ENCODE measurements at regions not wholly inside any gene's neighbourhood (a gene's known extent, or its start where the extent isn't known, plus 50 kb on each side); places are given as distances from the start of the nearest gene placed in this dataset.

GRCh38 chr3:69462826-69463100 is 76.9 kb upstream of the FRMD4B start:
- no peak for ATAC-seq
- Mint-ChIP-seq H3K27ac (no peak overlapping the region), H3K4me1 (no peaks in the 10 kb centered on the region), H3K9me3 (peaks cover 3% of the 10 kb centered on the region), H3K4me3 (no peak overlapping the region), H3K27me3 (no peaks in the 10 kb centered on the region), H3K36me3 (no peaks in the 10 kb centered on the region)

DNA sequence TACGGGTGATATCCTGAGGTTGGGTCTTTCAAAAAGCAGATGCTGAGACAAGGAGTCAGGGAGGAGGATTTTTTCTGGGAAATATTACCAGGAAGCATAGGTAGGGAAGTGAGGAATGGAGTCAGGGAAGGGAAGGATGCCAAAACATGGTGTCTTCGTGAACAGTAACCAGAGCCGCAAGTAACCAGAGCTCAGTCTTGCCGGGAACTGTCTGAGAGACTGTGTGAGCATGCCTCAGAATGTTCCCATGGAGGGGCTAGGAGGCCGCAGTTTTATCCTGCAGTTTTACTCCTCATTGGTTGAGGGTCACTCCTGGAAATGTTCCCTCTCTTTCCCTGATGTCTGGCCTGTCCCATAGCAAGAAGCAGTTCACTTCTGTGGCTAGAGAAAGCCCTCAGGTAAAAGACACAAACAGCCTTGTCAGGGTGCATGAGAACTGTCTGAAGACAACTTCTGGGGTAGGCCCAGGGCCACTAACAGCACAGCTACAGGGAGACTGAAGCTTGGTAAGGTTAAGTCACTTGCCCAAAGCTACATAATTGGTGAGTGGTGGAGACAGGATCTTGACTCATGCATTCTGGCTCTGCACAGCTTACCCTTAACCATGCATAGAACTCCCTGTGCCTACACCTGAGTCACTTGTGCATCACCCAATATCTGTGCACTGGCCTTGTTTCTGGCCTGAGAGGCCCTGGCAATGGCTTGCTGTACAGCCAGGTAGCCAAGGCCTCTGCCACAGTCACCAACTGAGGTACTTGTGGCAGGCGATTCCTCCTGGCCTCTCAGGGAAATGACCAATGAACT is 76.3 kb upstream of the FRMD4B start:
- H3K4me3 Mint-ChIP-seq = no peak overlapping the region
- H3K27ac Mint-ChIP-seq = no peak overlapping the region
- H3K4me1 Mint-ChIP-seq = no peaks in the 10 kb centered on the region
- no peaks in the 10 kb centered on the region for H3K36me3 Mint-ChIP-seq
- H3K27me3 Mint-ChIP-seq = no peaks in the 10 kb centered on the region
- H3K9me3 Mint-ChIP-seq = peaks cover 3% of the 10 kb centered on the region
- no peak for ATAC-seq

DNA sequence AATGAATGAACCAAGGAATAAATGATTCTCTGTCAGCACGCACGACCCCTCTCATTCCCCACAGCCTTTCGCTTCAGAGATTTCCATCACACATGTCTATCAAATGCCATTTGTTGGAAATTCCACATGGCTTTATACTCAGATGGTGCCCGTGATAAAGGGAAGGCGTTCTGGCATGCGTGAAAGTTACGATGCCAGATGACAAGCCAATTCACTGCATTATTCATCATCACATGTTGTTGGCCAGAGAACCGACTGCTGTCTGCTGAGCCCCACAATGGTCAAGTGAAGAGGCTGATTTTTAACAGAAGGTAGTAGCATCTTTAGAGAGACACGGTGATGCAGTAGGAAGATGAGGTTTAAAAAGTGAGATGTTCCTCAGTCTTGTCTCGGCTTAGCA is 74.1 kb upstream of the FRMD4B start:
- Mint-ChIP-seq H3K27me3 (no peaks in the 10 kb centered on the region), H3K4me1 (no peaks in the 10 kb centered on the region), H3K4me3 (no peak overlapping the region), H3K36me3 (no peaks in the 10 kb centered on the region), H3K9me3 (peaks cover 3% of the 10 kb centered on the region), H3K27ac (no peak overlapping the region)
- no peak for ATAC-seq

- H3K27ac Mint-ChIP-seq = no peak overlapping the region
- H3K27me3 Mint-ChIP-seq = no peaks in the 10 kb centered on the region
- no peaks in the 10 kb centered on the region for H3K4me1 Mint-ChIP-seq
- peaks cover 3% of the 10 kb centered on the region for H3K9me3 Mint-ChIP-seq
- ATAC-seq = no peak
- H3K4me3 Mint-ChIP-seq = no peak overlapping the region
- no peaks in the 10 kb centered on the region for H3K36me3 Mint-ChIP-seq
Observed at GRCh38 chr3:69458803-69459365, 73.0 kb upstream of the FRMD4B start.

DNA sequence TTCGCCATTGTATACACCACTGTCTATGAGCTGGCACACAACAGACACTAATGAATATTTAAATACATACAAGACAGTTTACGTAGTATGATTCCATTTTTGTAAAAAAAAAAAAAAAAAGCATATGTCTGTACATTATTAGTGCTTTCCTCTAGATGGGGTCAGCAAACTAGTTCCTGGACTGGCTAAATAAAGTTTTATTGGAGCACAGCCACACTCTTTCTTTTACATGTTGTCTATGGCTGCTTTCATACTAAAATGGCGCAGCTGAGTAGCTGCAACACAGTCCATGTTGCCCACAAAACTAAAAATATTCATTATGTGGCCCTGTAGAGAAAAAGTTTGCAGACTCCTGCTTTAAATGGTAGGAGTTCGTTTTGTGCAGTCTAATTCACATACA is 70.7 kb upstream of the FRMD4B start:
- no peaks in the 10 kb centered on the region for H3K4me1 Mint-ChIP-seq
- no peaks in the 10 kb centered on the region for H3K27me3 Mint-ChIP-seq
- ATAC-seq = no peak
- H3K4me3 Mint-ChIP-seq = no peak overlapping the region
- peaks cover 3% of the 10 kb centered on the region for H3K9me3 Mint-ChIP-seq
- H3K36me3 Mint-ChIP-seq = no peaks in the 10 kb centered on the region
- no peak overlapping the region for H3K27ac Mint-ChIP-seq

- H3K36me3 Mint-ChIP-seq = no peaks in the 10 kb centered on the region
- H3K4me3 Mint-ChIP-seq = no peak overlapping the region
- H3K4me1 Mint-ChIP-seq = no peaks in the 10 kb centered on the region
- no peaks in the 10 kb centered on the region for H3K27me3 Mint-ChIP-seq
- peak; percentile 18 for ATAC-seq
- no peak overlapping the region for H3K27ac Mint-ChIP-seq
- peaks cover 3% of the 10 kb centered on the region for H3K9me3 Mint-ChIP-seq
Observed at GRCh38 chr3:69454204-69454787, 68.4 kb upstream of the FRMD4B start.

DNA sequence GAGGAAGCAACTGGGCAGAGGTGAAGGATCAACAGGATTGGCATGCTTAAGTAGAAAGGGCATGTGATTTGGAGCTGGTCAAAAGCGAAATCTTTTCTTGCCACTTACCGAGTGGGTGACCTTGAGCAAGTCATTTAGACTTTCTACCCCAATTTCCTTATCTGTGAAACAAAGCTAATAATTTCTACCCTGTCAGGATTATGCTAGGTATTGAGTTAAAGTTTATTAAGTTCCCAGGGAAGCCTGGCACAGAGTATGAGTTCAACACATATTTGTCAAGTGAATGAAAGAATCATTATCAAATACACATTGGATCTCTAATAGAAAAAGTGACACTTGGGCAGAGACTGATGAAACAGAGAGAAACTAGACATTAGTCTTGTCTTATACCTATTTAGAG is 66.4 kb upstream of the FRMD4B start:
- ATAC-seq = no peak
- Mint-ChIP-seq H3K9me3 (no peaks in the 10 kb centered on the region), H3K36me3 (no peaks in the 10 kb centered on the region), H3K4me3 (no peak overlapping the region), H3K4me1 (no peaks in the 10 kb centered on the region), H3K27me3 (no peaks in the 10 kb centered on the region), H3K27ac (no peak overlapping the region)

GRCh38 chr3:69451594-69451993 is 65.7 kb upstream of the FRMD4B start:
- ATAC-seq = no peak
- Mint-ChIP-seq H3K4me3 (no peak overlapping the region), H3K27ac (no peak overlapping the region), H3K27me3 (no peaks in the 10 kb centered on the region), H3K9me3 (no peaks in the 10 kb centered on the region), H3K4me1 (no peaks in the 10 kb centered on the region), H3K36me3 (no peaks in the 10 kb centered on the region)

- H3K4me1 Mint-ChIP-seq = no peaks in the 10 kb centered on the region
Observed at GRCh38 chr3:69448877-69449276, 63.0 kb upstream of the FRMD4B start.

GRCh38 chr3:69446402-69447072 is 60.6 kb upstream of the FRMD4B start:
- Mint-ChIP-seq H3K27ac (no peak overlapping the region), H3K4me1 (no peaks in the 10 kb centered on the region), H3K36me3 (no peaks in the 10 kb centered on the region), H3K27me3 (no peaks in the 10 kb centered on the region), H3K9me3 (peaks cover 4% of the 10 kb centered on the region), H3K4me3 (no peak overlapping the region)
- no peak for ATAC-seq

More at GRCh38 chr3:69448877-69449276, 63.0 kb upstream of the FRMD4B start:
- Mint-ChIP-seq H3K27ac (no peak overlapping the region), H3K9me3 (peaks cover 2% of the 10 kb centered on the region), H3K4me3 (no peak overlapping the region), H3K36me3 (no peaks in the 10 kb centered on the region), H3K27me3 (no peaks in the 10 kb centered on the region)
- ATAC-seq = no peak

DNA sequence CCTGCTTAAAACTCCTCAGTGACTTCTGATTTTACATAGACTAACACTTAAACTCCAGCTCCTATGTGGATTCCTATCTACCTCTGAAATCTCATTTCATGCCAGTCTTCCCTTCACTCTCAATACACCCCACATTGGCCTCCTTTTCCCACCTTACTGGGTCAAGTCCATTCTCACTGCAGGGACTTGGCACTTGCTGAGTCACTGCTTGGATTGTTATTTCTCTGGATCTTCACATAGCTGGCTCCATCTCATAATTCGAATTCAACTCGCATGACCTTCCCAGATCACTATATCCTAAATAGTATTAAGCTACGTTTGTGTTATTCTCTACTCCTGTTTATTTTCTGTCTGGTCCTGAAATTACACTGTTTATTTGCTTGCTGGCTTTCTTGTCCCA is 59.6 kb upstream of the FRMD4B start:
- Mint-ChIP-seq H3K4me1 (no peaks in the 10 kb centered on the region), H3K4me3 (no peak overlapping the region), H3K9me3 (peaks cover 4% of the 10 kb centered on the region), H3K27me3 (no peaks in the 10 kb centered on the region), H3K27ac (no peak overlapping the region), H3K36me3 (no peaks in the 10 kb centered on the region)
- no peak for ATAC-seq

- Mint-ChIP-seq H3K27me3 (no peaks in the 10 kb centered on the region), H3K9me3 (peaks cover 4% of the 10 kb centered on the region), H3K4me1 (no peaks in the 10 kb centered on the region), H3K36me3 (no peaks in the 10 kb centered on the region), H3K4me3 (no peak overlapping the region), H3K27ac (no peak overlapping the region)
- ATAC-seq = no peak
Observed at GRCh38 chr3:69445024-69445423, 59.1 kb upstream of the FRMD4B start.

- Mint-ChIP-seq H3K4me1 (no peaks in the 10 kb centered on the region), H3K9me3 (peaks cover 4% of the 10 kb centered on the region), H3K27ac (no peak overlapping the region), H3K36me3 (no peaks in the 10 kb centered on the region), H3K27me3 (no peaks in the 10 kb centered on the region), H3K4me3 (no peak overlapping the region)
- ATAC-seq = no peak
Observed at GRCh38 chr3:69443457-69443920, 57.6 kb upstream of the FRMD4B start.

DNA sequence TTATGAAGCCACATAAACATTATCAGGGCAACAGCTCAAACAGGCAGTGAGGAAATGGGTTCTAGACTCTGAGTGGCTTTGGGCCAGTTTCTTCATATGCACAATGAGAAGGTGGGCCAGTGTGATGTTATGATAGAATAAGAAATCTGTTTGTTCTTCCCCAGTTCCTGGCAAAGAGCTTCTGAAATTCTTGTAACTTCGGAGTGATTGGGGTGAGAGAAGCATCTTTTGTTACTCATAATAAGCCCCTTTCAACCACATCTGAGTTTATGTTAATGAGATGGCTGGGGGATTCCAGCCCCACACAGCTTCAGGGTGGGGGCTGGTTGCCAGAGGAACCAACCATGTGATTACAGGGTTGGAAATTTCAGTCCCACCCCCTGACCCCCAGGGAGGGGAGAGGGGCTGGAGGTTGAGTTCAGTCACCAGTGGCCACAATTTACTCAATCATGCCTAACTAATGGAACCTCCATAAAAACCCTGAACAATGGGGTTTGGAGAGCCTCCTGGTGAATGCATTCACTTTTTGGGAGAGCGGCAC is 57.0 kb upstream of the FRMD4B start:
- no peaks in the 10 kb centered on the region for H3K4me1 Mint-ChIP-seq
- no peaks in the 10 kb centered on the region for H3K27me3 Mint-ChIP-seq
- no peak overlapping the region for H3K27ac Mint-ChIP-seq
- no peaks in the 10 kb centered on the region for H3K36me3 Mint-ChIP-seq
- ATAC-seq = no peak
- no peak overlapping the region for H3K4me3 Mint-ChIP-seq
- H3K9me3 Mint-ChIP-seq = peaks cover 4% of the 10 kb centered on the region

DNA sequence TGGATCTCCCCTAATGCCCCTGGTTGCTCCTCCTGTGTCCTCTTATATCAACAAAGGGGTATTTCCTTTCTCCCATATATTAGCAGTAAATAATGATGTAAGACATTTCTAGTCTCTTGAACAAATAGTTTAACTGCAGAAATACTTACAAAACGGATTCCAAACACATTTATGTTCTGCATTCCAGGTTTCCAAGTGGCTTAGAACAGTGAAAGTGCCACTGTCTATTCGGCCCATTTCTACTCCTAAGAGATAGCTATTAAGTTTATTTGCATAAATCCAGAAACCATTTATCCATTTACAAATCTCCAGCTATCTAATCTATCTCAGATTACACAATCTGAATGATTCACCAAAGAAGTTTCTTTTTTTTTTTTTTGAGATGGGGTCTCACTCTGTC is 55.8 kb upstream of the FRMD4B start:
- Mint-ChIP-seq H3K36me3 (no peaks in the 10 kb centered on the region), H3K27me3 (no peaks in the 10 kb centered on the region), H3K4me1 (no peaks in the 10 kb centered on the region), H3K9me3 (peaks cover 4% of the 10 kb centered on the region), H3K4me3 (no peak overlapping the region), H3K27ac (no peak overlapping the region)
- ATAC-seq = no peak

Data from stimulated activated memory B cell treated with anti-CD40 and anti-IgM and Interleukin-4, amounts not matched to agents 10 μg/mL and 1 μg/mL and 100 μg/mL, for 72 hours (primary cell).